H1 (cell line): ENCODE measurements at regions not wholly inside any gene's neighbourhood (a gene's known extent, or its start where the extent isn't known, plus 50 kb on each side); places are given as distances from the start of the nearest gene placed in this dataset.

Experiments
- BRCA1 ChIP-seq: IDR thresholded peaks from 2 replicates; pipeline ENCODE4 v1.6.1; 2012; ENCODE audit warnings: low read depth, low read length, improper control_type of control experiment
- EZH2 ChIP-seq: fragments of 200-600 bp; sonication (generic); IDR thresholded peaks from 2 replicates; pipeline ENCODE4 v1.7.1; 2012; ENCODE audit warnings: low read depth, mild to moderate bottlenecking, moderate library complexity, low read length, inconsistent platforms; ENCODE audit not compliant: severe bottlenecking
- PHF8 ChIP-seq: fragments of 200-600 bp; sonication (generic); conservative IDR thresholded peaks from 2 replicates; pipeline ENCODE4 v1.7.1; 2012; ENCODE audit warnings: low read depth, mild to moderate bottlenecking, inconsistent platforms, low read length, moderate library complexity
- RFX5 ChIP-seq: IDR thresholded peaks from 2 replicates; pipeline ENCODE4 v1.6.1; 2011; ENCODE audit warnings: low read depth, low read length, improper control_type of control experiment, borderline replicate concordance
- SUZ12 ChIP-seq: fragments of 200-600 bp; sonication (generic); IDR thresholded peaks from 2 replicates; pipeline ENCODE4 v1.6.1; 2012; ENCODE audit warnings: mild to moderate bottlenecking, inconsistent platforms, low read length, moderate library complexity, mixed read lengths
- ZNF274 ChIP-seq: IDR thresholded peaks from 2 replicates; pipeline ENCODE4 v1.7.0; 2012; ENCODE audit warnings: low read length, borderline replicate concordance; ENCODE audit errors: extremely low read depth

- TF ChIP-seq EZH2 (no peak), RFX5 (no peak), PHF8 (no peak), SUZ12 (no peak), ZNF274 (no peak), BRCA1 (no peak)
These were observed 133.3 kb upstream of the LMNTD1 start for GRCh38 chr12:25686351-25686750.
